Smooth muscle cell (in vitro differentiated cells): ENCODE measurements at regions not wholly inside any gene's neighbourhood (a gene's known extent, or its start where the extent isn't known, plus 50 kb on each side); places are given as distances from the start of the nearest gene placed in this dataset.

Source experiments
- DNase-seq: peaks from one replicate; lab custom pipeline; 2025; ENCODE audit not compliant: unreplicated experiment; lab: John Stamatoyannopoulos, UW
- H2AFZ ChIP-seq: fragments of 200-600 bp; sonication (generic); 2 replicates; pipeline ENCODE4 v1.6.0; 2016; ENCODE audit warnings: antibody characterized with exemption, low read depth, mild to moderate bottlenecking
- H3F3A ChIP-seq: fragments of 200-600 bp; sonication (generic); 2 replicates; pipeline ENCODE4 v1.6.0; 2017; ENCODE audit warnings: antibody characterized with exemption, low read depth
- H3K27ac ChIP-seq: fragments of 200-600 bp; sonication (generic); 2 replicates; pipeline ENCODE4 v1.5.1; 2016; ENCODE audit warnings: low read depth, mild to moderate bottlenecking
- H3K27me3 ChIP-seq: fragments of 200-600 bp; sonication (generic); 2 replicates; pipeline ENCODE4 v1.6.1; 2016; ENCODE audit warnings: low read depth, mild to moderate bottlenecking
- H3K36me3 ChIP-seq: fragments of 200-600 bp; sonication (generic); 2 replicates; pipeline ENCODE4 v1.5.1; 2016; ENCODE audit warnings: low read depth
- H3K4me1 ChIP-seq: fragments of 200-600 bp; sonication (generic); 2 replicates; pipeline ENCODE4 v1.5.1; 2016; ENCODE audit warnings: low read depth
- H3K4me2 ChIP-seq: fragments of 200-600 bp; sonication (generic); 2 replicates; pipeline ENCODE4 v1.6.0; 2016; ENCODE audit warnings: mild to moderate bottlenecking
- H3K4me3 ChIP-seq: fragments of 200-600 bp; sonication (generic); 2 replicates; pipeline ENCODE4 v1.5.1; 2016; ENCODE audit warnings: mild to moderate bottlenecking
- H3K79me2 ChIP-seq: fragments of 200-600 bp; sonication (generic); 2 replicates; pipeline ENCODE4 v1.6.0; 2016; ENCODE audit warnings: low read depth, mild to moderate bottlenecking
- H3K9ac ChIP-seq: fragments of 200-600 bp; sonication (generic); 2 replicates; pipeline ENCODE4 v1.6.0; 2016; ENCODE audit warnings: low read depth
- H3K9me3 ChIP-seq: fragments of 200-600 bp; sonication (generic); replicated peaks from 2 replicates; pipeline ENCODE4 v1.5.1; 2016; ENCODE audit warnings: low read depth
- H4K20me1 ChIP-seq: fragments of 200-600 bp; sonication (generic); 2 replicates; pipeline ENCODE4 v1.6.0; 2016; ENCODE audit warnings: low read depth
- CTCF ChIP-seq: fragments of 200-600 bp; sonication (generic); IDR thresholded peaks from 2 replicates; pipeline ENCODE4 v1.5.1; 2017; ENCODE audit warnings: borderline replicate concordance, mild to moderate bottlenecking, antibody characterized with exemption; ENCODE audit not compliant: insufficient read depth, poor library complexity, severe bottlenecking
- WGBS: methylation state at CpG from one replicate; pipeline ENCODE4 v1.1.7; 2016; ENCODE audit warnings: low lambda C conversion rate; 5-methylcytosine and 5-hydroxymethylcytosine counted together

- Histone ChIP-seq H3K36me3 (no peaks in the 10 kb centered on the region), H3K27me3 (peaks cover 24% of the 10 kb centered on the region), H3F3A (no peaks in the 10 kb centered on the region), H3K4me1 (peaks cover 8% of the 10 kb centered on the region), H3K4me3 (no peak overlapping the region), H2AFZ (no peak overlapping the region), H3K27ac (no peak overlapping the region), H3K9ac (no peak overlapping the region), H3K9me3 (no peaks in the 10 kb centered on the region), H3K4me2 (peak overlapping the region; percentile 70), H4K20me1 (peaks cover 7% of the 10 kb centered on the region), H3K79me2 (no peaks in the 10 kb centered on the region)
- no peak for TF ChIP-seq CTCF
- 44% methylated on average over 6 of the region's 6 CpGs for WGBS
- DNase-seq, result no peak
Measured at GRCh38 chr6:87908978-87909811, 138.4 kb upstream of the SPACA1 start.

GRCh38 chr6:87907521-87907920 is 140.1 kb upstream of the SPACA1 start:
- Histone ChIP-seq H3K4me3 (no peak overlapping the region), H4K20me1 (peaks cover 7% of the 10 kb centered on the region), H3K4me1 (peaks cover 4% of the 10 kb centered on the region), H2AFZ (no peak overlapping the region), H3K27ac (peak overlapping the region; percentile 20), H3K36me3 (no peaks in the 10 kb centered on the region), H3K79me2 (no peaks in the 10 kb centered on the region), H3K27me3 (peaks cover 35% of the 10 kb centered on the region), H3F3A (no peaks in the 10 kb centered on the region), H3K4me2 (peak overlapping the region; percentile 70), H3K9me3 (no peaks in the 10 kb centered on the region), H3K9ac (no peak overlapping the region)
- DNase-seq, result no peak
- 41% methylated on average over 2 of the region's 2 CpGs for WGBS
- no peak for TF ChIP-seq CTCF

GRCh38 chr6:87905101-87905641 is 142.5 kb upstream of the SPACA1 start:
- Histone ChIP-seq H3K27ac (no peak overlapping the region), H3K79me2 (no peaks in the 10 kb centered on the region), H3K36me3 (no peaks in the 10 kb centered on the region), H3K9ac (no peak overlapping the region), H3K4me1 (peaks cover 4% of the 10 kb centered on the region), H3F3A (no peaks in the 10 kb centered on the region), H3K9me3 (no peaks in the 10 kb centered on the region), H3K27me3 (peaks cover 30% of the 10 kb centered on the region), H3K4me3 (no peak overlapping the region), H4K20me1 (peaks cover 7% of the 10 kb centered on the region), H3K4me2 (no peak overlapping the region), H2AFZ (no peak overlapping the region)
- TF ChIP-seq CTCF, result no peak
- 85% methylated on average over 2 of the region's 2 CpGs for WGBS
- DNase-seq, result no peak

- no peaks in the 10 kb centered on the region for H3K4me1 ChIP-seq
- no peak overlapping the region for H3K9ac ChIP-seq
- no peak overlapping the region for H2AFZ ChIP-seq
- no peaks in the 10 kb centered on the region for H3K9me3 ChIP-seq
- H4K20me1 ChIP-seq, result no peaks in the 10 kb centered on the region
- no peaks in the 10 kb centered on the region for H3F3A ChIP-seq
- no peak overlapping the region for H3K4me2 ChIP-seq
- peaks cover 40% of the 10 kb centered on the region for H3K27me3 ChIP-seq
- DNase-seq, result no peak
- TF ChIP-seq CTCF, result no peak
- H3K27ac ChIP-seq, result no peak overlapping the region
- H3K79me2 ChIP-seq, result no peaks in the 10 kb centered on the region
- no peak overlapping the region for H3K4me3 ChIP-seq
- no peaks in the 10 kb centered on the region for H3K36me3 ChIP-seq
Measured at GRCh38 chr6:87904011-87904410, 143.6 kb upstream of the SPACA1 start.
